H9 (cell line): ENCODE measurements at regions not wholly inside any gene's neighbourhood (a gene's known extent, or its start where the extent isn't known, plus 50 kb on each side); places are given as distances from the start of the nearest gene placed in this dataset.

Source experiments
- DNase-seq: peaks from one replicate; pipeline ENCODE4 v3.0.0-alpha.2; 2017
- H2AFZ ChIP-seq: one replicate; pipeline ENCODE4 v1.6.1; 2013; ENCODE audit warnings: mild to moderate bottlenecking, low read length, control low read depth, moderate library complexity
- H2AK5ac ChIP-seq: 2 replicates; pipeline ENCODE4 v1.6.1; 2013; ENCODE audit warnings: low read length, control low read depth, mixed read lengths; ENCODE audit not compliant: insufficient read length
- H2BK120ac ChIP-seq: one replicate; pipeline ENCODE4 v1.6.1; 2013; ENCODE audit warnings: low read depth, mild to moderate bottlenecking, low read length, control low read depth, inconsistent platforms; ENCODE audit not compliant: poor library complexity, severe bottlenecking
- H2BK12ac ChIP-seq: 2 replicates; pipeline ENCODE4 v1.6.1; 2013; ENCODE audit warnings: low read length, control low read depth, mixed read lengths, low read depth; ENCODE audit not compliant: insufficient read length
- H2BK15ac ChIP-seq: 2 replicates; pipeline ENCODE4 v1.6.1; 2013; ENCODE audit warnings: low read depth, low read length, control low read depth
- H2BK20ac ChIP-seq: one replicate; pipeline ENCODE4 v1.6.1; 2013; ENCODE audit warnings: low read depth, mild to moderate bottlenecking, low read length, control low read depth, inconsistent platforms; ENCODE audit not compliant: poor library complexity, severe bottlenecking
- H2BK5ac ChIP-seq: 2 replicates; pipeline ENCODE4 v1.6.1; 2013; ENCODE audit warnings: low read length, control low read depth, mixed read lengths; ENCODE audit not compliant: insufficient read length
- H3K14ac ChIP-seq: 2 replicates; pipeline ENCODE4 v1.6.1; 2013; ENCODE audit warnings: low read length, control low read depth; ENCODE audit not compliant: insufficient read depth
- H3K18ac ChIP-seq: 2 replicates; pipeline ENCODE4 v1.6.1; 2013; ENCODE audit warnings: low read depth, mild to moderate bottlenecking, mixed read lengths, low read length, control low read depth; ENCODE audit not compliant: insufficient read length
- H3K23ac ChIP-seq: 2 replicates; pipeline ENCODE4 v1.6.1; 2013; ENCODE audit warnings: low read length, control low read depth, mixed read lengths, low read depth; ENCODE audit not compliant: insufficient read length
- H3K23me2 ChIP-seq: 2 replicates; pipeline ENCODE4 v1.6.1; 2013; ENCODE audit warnings: low read depth, mild to moderate bottlenecking, mixed read lengths, low read length, control low read depth; ENCODE audit not compliant: insufficient read length, poor library complexity, severe bottlenecking
- H3K27ac ChIP-seq: 2 replicates; pipeline ENCODE4 v1.5.1; 2013; ENCODE audit warnings: low read length, control low read depth, mixed read lengths, low read depth; ENCODE audit not compliant: insufficient read length
- H3K27me3 ChIP-seq: 2 replicates; pipeline ENCODE4 v1.6.1; 2013; ENCODE audit warnings: low read length, control low read depth, inconsistent platforms; ENCODE audit not compliant: insufficient read depth
- H3K4ac ChIP-seq: 2 replicates; pipeline ENCODE4 v1.6.1; 2013; ENCODE audit warnings: low read depth, mild to moderate bottlenecking, control low read depth, inconsistent platforms, low read length, moderate library complexity
- H3K4me1 ChIP-seq: 2 replicates; pipeline ENCODE4 v1.6.1; 2013; ENCODE audit warnings: low read length, control low read depth, inconsistent platforms; ENCODE audit not compliant: insufficient read depth
- H3K4me2 ChIP-seq: 2 replicates; pipeline ENCODE4 v1.6.1; 2013; ENCODE audit warnings: low read length, control low read depth, mixed read lengths; ENCODE audit not compliant: insufficient read length, insufficient read depth
- H3K56ac ChIP-seq: 2 replicates; pipeline ENCODE4 v1.6.1; 2013; ENCODE audit warnings: low read depth, mild to moderate bottlenecking, mixed read lengths, low read length, control low read depth; ENCODE audit not compliant: insufficient read length
- H3K79me1 ChIP-seq: 2 replicates; pipeline ENCODE4 v1.6.1; 2013; ENCODE audit warnings: low read depth, mild to moderate bottlenecking, moderate library complexity, low read length, control low read depth, inconsistent platforms; ENCODE audit not compliant: insufficient read depth, poor library complexity, severe bottlenecking
- H3K79me2 ChIP-seq: 2 replicates; pipeline ENCODE4 v1.6.1; 2013; ENCODE audit warnings: low read length, control low read depth, inconsistent platforms; ENCODE audit not compliant: insufficient read depth
- H3K9ac ChIP-seq: 2 replicates; pipeline ENCODE4 v1.6.1; 2013; ENCODE audit warnings: low read length, control low read depth, mixed read lengths; ENCODE audit not compliant: insufficient read length; ENCODE audit errors: extremely low read depth
- H3K9me3 ChIP-seq: one replicate; pipeline ENCODE4 v1.6.1; 2013; ENCODE audit warnings: low read depth, low read length, inconsistent platforms; ENCODE audit not compliant: control insufficient read depth
- H3T11ph ChIP-seq: one replicate; pipeline ENCODE4 v1.6.1; 2013; ENCODE audit warnings: mild to moderate bottlenecking, low read length, control low read depth, inconsistent platforms
- H4K20me1 ChIP-seq: one replicate; pipeline ENCODE4 v1.6.1; 2013; ENCODE audit not compliant: control insufficient read depth, insufficient read length, insufficient read depth
- H4K5ac ChIP-seq: 2 replicates; pipeline ENCODE4 v1.6.1; 2013; ENCODE audit warnings: low read depth, mild to moderate bottlenecking, mixed read lengths, low read length, control low read depth; ENCODE audit not compliant: insufficient read length
- H4K8ac ChIP-seq: replicated peaks from 2 replicates; pipeline ENCODE4 v1.6.1; 2013; ENCODE audit warnings: low read length, control low read depth, mixed read lengths, low read depth; ENCODE audit not compliant: insufficient read length
- H4K91ac ChIP-seq: 2 replicates; pipeline ENCODE4 v1.6.1; 2013; ENCODE audit warnings: low read depth, mild to moderate bottlenecking, moderate library complexity, mixed read lengths, low read length, control low read depth; ENCODE audit not compliant: insufficient read length
- H3K27ac Mint-ChIP-seq, 3 experiments: 2 replicates in 2 of 3; 3 replicates in 1 of 3; pipeline ENCODE4 v1.8.0; 2020 to 2021; ENCODE audit warnings: mixed read lengths in 3 of 3, mild to moderate bottlenecking in 1 of 3, moderate library complexity in 1 of 3
- H3K27me3 Mint-ChIP-seq: 2 replicates; pipeline ENCODE4 v1.8.0; 2021; ENCODE audit warnings: low read depth, mild to moderate bottlenecking, moderate library complexity, mixed read lengths
- H3K36me3 Mint-ChIP-seq, 3 experiments: 2 replicates in 2 of 3; 3 replicates in 1 of 3; pipeline ENCODE4 v1.8.0; 2020 to 2021; ENCODE audit warnings: low read depth in 3 of 3, mixed read lengths in 3 of 3; ENCODE audit not compliant: insufficient read depth in 1 of 3
- H3K4me1 Mint-ChIP-seq, 2 experiments: 2 replicates each; pipeline ENCODE4 v1.8.0; 2020; ENCODE audit warnings: mixed read lengths in 2 of 2
- H3K4me3 Mint-ChIP-seq, 2 experiments: 2 replicates in 1 of 2; 3 replicates in 1 of 2; pipeline ENCODE4 v1.8.0; 2020 to 2021; ENCODE audit warnings: mild to moderate bottlenecking in 2 of 2, mixed read lengths in 2 of 2, moderate library complexity in 1 of 2
- H3K9me3 Mint-ChIP-seq, 2 experiments: 2 replicates in 1 of 2; 3 replicates in 1 of 2; pipeline ENCODE4 v1.8.0; 2020; ENCODE audit warnings: mild to moderate bottlenecking in 2 of 2, mixed read lengths in 2 of 2, moderate library complexity in 1 of 2
- WGBS: extraction: QIAGEN DNeasy Blood & Tissue Kit; methylation state at CpG from one replicate; pipeline ENCODE4 v1.1.7; 2013; ENCODE audit warnings: missing lambda C conversion rate, low lambda C conversion rate, mixed read lengths; ENCODE audit not compliant: insufficient read length; ENCODE audit errors: extremely low coverage; 5-methylcytosine and 5-hydroxymethylcytosine counted together
- TF ChIP-seq, protein P1 (sequence below): fragments of 200-600 bp; sonication (generic); conservative IDR thresholded peaks from 3 replicates; pipeline ENCODE4 v1.8.0; 2021; ENCODE audit warnings: antibody characterized with exemption, mild to moderate bottlenecking

DNA sequence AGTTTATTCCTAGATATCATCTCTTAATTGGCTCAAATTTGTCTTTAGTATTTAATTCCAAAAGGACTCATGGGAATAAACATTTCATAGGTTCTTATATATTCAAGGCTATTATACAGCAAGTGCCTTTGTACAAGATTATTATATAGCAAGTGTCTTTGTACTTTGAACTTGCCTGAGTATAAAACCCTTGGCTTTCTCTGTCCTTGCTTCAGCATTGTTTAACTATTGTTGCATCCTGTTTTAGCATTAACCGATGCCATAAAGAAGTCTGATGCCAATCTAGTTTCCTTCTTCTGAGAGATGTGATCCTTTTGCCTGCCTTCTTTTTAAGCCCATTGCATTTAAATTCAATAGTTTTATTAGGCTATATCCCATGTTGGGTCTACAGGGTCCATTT lies 270.0 kb downstream of the NEBL start:
- Histone ChIP-seq H4K8ac (no peak overlapping the region), H3K23ac (no peak overlapping the region), H2BK5ac (no peak overlapping the region), H3K14ac (no peak overlapping the region), H4K20me1 (no peaks in the 10 kb centered on the region), H4K91ac (no peak overlapping the region), H3K56ac (no peak overlapping the region), H2BK120ac (no peak overlapping the region), H2AK5ac (no peak overlapping the region), H3K23me2 (no peaks in the 10 kb centered on the region), H2AFZ (no peak overlapping the region), H3K27ac (no peak overlapping the region), H3K9me3 (no peaks in the 10 kb centered on the region), H3K79me1 (no peaks in the 10 kb centered on the region), H2BK12ac (no peak overlapping the region), H3K18ac (no peak overlapping the region), H3K27me3 (no peaks in the 10 kb centered on the region; the same call in 1 of the 2 replicates), H2BK15ac (no peak overlapping the region), H3K4ac (no peak overlapping the region), H3T11ph (no peak overlapping the region), H3K9ac (no peak overlapping the region), H3K4me2 (no peak overlapping the region), H3K4me1 (no peaks in the 10 kb centered on the region; the same call in 1 of the 2 replicates), H4K5ac (no peak overlapping the region), H3K79me2 (no peaks in the 10 kb centered on the region), H2BK20ac (no peak overlapping the region)
- Mint-ChIP-seq H3K4me3 (no peak overlapping the region), H3K27me3 (no peaks in the 10 kb centered on the region), H3K36me3 (peaks cover 0 to 2% (median 0%) of the 10 kb centered on the region in 3 experiments; a peak in 1 of 7 replicates), H3K9me3 (no peaks in the 10 kb centered on the region), H3K27ac (no peak overlapping the region), H3K4me1 (peaks cover 4 to 7% of the 10 kb centered on the region in 2 experiments; a peak in 2 of 4 replicates)
- DNase-seq = no peak
- TF ChIP-seq, protein P1, sequence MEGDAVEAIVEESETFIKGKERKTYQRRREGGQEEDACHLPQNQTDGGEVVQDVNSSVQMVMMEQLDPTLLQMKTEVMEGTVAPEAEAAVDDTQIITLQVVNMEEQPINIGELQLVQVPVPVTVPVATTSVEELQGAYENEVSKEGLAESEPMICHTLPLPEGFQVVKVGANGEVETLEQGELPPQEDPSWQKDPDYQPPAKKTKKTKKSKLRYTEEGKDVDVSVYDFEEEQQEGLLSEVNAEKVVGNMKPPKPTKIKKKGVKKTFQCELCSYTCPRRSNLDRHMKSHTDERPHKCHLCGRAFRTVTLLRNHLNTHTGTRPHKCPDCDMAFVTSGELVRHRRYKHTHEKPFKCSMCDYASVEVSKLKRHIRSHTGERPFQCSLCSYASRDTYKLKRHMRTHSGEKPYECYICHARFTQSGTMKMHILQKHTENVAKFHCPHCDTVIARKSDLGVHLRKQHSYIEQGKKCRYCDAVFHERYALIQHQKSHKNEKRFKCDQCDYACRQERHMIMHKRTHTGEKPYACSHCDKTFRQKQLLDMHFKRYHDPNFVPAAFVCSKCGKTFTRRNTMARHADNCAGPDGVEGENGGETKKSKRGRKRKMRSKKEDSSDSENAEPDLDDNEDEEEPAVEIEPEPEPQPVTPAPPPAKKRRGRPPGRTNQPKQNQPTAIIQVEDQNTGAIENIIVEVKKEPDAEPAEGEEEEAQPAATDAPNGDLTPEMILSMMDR = no peak
- no CpG with 5 or more reads among the region's 1 CpG for WGBS
